Nephron (organoid): ENCODE measurements at regions not wholly inside any gene's neighbourhood (a gene's known extent, or its start where the extent isn't known, plus 50 kb on each side); places are given as distances from the start of the nearest gene placed in this dataset.

Source experiments
- H3K27ac Mint-ChIP-seq, 3 experiments: 2 replicates each; pipeline ENCODE4 v1.8.0; 2020; ENCODE audit warnings: mixed read lengths in 3 of 3, mild to moderate bottlenecking in 2 of 3, moderate library complexity in 1 of 3
- H3K27me3 Mint-ChIP-seq: 2 replicates; pipeline ENCODE4 v1.8.0; 2021; ENCODE audit warnings: low read depth, mild to moderate bottlenecking, moderate library complexity, mixed read lengths
- H3K36me3 Mint-ChIP-seq: 2 replicates; pipeline ENCODE4 v1.8.0; 2020; ENCODE audit warnings: low read depth, mixed read lengths
- H3K4me1 Mint-ChIP-seq: 2 replicates; pipeline ENCODE4 v1.8.0; 2020; ENCODE audit warnings: mixed read lengths
- H3K4me3 Mint-ChIP-seq, 3 experiments: 2 replicates each; pipeline ENCODE4 v1.8.0; 2020; ENCODE audit warnings: mild to moderate bottlenecking in 3 of 3, mixed read lengths in 3 of 3, moderate library complexity in 2 of 3
- H3K9me3 Mint-ChIP-seq: 2 replicates; pipeline ENCODE4 v1.8.0; 2020; ENCODE audit warnings: mixed read lengths
- TF ChIP-seq, protein P1 (sequence below), 3 experiments: fragments of 200-600 bp; sonication (generic); IDR thresholded peaks; one replicate each; pipeline ENCODE4 v1.5.0; 2021; ENCODE audit warnings: antibody characterized with exemption in 3 of 3; ENCODE audit not compliant: unreplicated experiment in 3 of 3

DNA sequence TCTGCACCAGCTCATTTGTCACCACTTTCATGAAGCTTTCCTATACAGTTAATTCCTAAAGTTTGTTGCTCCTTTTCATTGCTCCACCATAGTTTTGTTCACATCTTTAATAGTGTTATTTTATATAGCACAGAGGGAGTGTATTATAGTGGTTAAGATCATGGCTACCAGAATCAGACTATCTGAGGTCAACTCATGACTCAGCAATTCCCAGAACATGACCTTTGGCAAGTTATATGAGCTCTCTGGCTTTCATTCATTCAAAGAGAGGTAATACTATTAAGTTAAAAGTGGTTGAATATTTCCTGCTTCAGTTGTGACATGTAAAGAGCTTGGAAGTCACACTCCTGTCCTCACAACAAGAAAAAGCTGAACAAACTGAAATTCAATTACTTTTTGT, 1073.5 kb downstream of the NAALADL2 start:
- no peaks in the 10 kb centered on the region for H3K4me1 Mint-ChIP-seq
- no peak overlapping the region for H3K27ac Mint-ChIP-seq
- no peak overlapping the region for H3K4me3 Mint-ChIP-seq
- TF ChIP-seq, protein P1, sequence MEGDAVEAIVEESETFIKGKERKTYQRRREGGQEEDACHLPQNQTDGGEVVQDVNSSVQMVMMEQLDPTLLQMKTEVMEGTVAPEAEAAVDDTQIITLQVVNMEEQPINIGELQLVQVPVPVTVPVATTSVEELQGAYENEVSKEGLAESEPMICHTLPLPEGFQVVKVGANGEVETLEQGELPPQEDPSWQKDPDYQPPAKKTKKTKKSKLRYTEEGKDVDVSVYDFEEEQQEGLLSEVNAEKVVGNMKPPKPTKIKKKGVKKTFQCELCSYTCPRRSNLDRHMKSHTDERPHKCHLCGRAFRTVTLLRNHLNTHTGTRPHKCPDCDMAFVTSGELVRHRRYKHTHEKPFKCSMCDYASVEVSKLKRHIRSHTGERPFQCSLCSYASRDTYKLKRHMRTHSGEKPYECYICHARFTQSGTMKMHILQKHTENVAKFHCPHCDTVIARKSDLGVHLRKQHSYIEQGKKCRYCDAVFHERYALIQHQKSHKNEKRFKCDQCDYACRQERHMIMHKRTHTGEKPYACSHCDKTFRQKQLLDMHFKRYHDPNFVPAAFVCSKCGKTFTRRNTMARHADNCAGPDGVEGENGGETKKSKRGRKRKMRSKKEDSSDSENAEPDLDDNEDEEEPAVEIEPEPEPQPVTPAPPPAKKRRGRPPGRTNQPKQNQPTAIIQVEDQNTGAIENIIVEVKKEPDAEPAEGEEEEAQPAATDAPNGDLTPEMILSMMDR (IDR thresholded peaks at IDR 0.05; ENCODE audit: unreplicated experiment in 3 of 3) = no peak
- no peaks in the 10 kb centered on the region for H3K36me3 Mint-ChIP-seq
- H3K9me3 Mint-ChIP-seq = peaks cover 26% of the 10 kb centered on the region
- H3K27me3 Mint-ChIP-seq = no peaks in the 10 kb centered on the region

DNA sequence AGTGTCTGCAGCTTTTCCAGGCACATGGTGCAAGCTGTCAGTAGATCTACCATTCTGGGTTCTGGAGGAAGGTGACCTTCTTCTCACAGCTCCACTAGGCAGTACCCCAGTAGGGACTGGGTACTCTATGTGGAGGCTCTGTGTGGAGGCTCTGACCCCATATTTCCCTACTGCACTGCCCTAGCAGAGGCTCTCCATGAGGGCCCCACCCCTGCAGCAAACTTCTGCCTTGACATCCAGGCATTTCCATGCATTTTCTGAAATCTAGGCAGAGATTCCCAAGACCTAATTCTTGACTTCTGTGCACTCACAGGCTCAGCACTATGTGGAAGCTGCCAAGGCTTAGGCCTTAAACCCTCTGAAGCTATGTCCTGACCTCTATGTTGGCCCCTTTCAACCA, 1060.0 kb downstream of the NAALADL2 start:
- TF ChIP-seq, protein P1 (IDR thresholded peaks at IDR 0.05; ENCODE audit: unreplicated experiment in 3 of 3) = no peak
- Mint-ChIP-seq H3K27me3 (no peaks in the 10 kb centered on the region), H3K4me3 (no peak overlapping the region), H3K27ac (no peak overlapping the region), H3K9me3 (peaks cover 20% of the 10 kb centered on the region), H3K36me3 (no peaks in the 10 kb centered on the region), H3K4me1 (no peaks in the 10 kb centered on the region)

DNA sequence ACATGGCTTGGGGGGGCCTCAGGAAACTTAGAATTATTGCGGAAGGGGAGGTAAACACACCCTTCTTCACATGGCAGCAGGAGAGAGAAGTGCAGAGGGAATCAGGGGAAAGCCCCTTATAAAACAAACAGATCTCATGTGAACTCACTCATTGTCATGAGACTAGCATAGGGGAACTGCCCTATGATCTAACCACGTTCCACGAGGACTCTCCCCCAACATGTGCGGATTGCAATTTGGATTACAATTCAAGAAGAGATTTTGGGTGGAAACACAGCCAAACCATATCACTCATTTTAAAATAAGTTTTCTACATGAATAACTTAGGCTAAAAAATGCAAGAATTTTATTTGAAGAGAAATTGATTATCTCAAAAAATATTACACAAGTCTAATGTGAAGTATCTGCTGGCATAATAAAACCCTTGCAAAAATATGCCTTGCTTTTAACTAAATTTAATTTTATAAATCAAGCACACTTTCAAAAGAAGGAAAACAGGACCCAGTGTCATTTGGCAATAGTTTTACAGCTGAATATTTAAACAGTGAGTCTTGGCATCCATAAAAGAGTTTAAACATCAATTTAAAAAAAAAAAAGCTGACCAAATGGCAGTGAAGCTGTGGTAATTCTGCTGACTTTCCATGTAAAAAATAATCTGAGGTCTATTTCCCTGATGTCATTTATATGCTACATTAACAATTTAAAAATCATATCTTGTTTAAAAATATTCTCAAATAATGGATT, 1057.2 kb downstream of the NAALADL2 start:
- Mint-ChIP-seq H3K4me3 (no peak overlapping the region), H3K27ac (no peak overlapping the region), H3K27me3 (no peaks in the 10 kb centered on the region), H3K36me3 (no peaks in the 10 kb centered on the region), H3K4me1 (no peaks in the 10 kb centered on the region), H3K9me3 (peaks cover 20% of the 10 kb centered on the region)
- TF ChIP-seq, protein P1 (IDR thresholded peaks at IDR 0.05; ENCODE audit: unreplicated experiment in 3 of 3) = no peak

DNA sequence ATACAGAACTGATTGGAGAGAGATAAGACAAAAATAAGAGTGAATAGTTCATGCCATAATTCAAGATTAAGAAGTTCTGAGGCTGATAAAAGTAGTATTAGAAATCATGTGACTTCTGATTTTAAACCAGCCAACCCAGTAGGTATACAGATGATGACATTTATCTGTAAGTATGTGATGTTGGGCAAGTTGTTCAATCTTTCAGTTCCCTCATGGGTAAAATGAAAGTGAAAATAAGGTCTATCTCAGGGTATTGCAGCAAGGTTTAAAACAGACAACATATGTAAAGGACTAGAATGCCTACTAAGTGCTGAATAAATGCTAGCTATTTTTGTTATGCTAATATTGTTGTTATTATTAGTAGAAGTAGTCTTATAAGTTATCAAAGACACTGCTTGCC, 1055.7 kb downstream of the NAALADL2 start:
- no peaks in the 10 kb centered on the region for H3K4me1 Mint-ChIP-seq
- H3K9me3 Mint-ChIP-seq = peaks cover 16% of the 10 kb centered on the region
- H3K27me3 Mint-ChIP-seq = no peaks in the 10 kb centered on the region
- H3K36me3 Mint-ChIP-seq = no peaks in the 10 kb centered on the region
- H3K4me3 Mint-ChIP-seq = no peak overlapping the region
- no peak overlapping the region for H3K27ac Mint-ChIP-seq
- TF ChIP-seq, protein P1 (IDR thresholded peaks at IDR 0.05; ENCODE audit: unreplicated experiment in 3 of 3) = no peak

DNA sequence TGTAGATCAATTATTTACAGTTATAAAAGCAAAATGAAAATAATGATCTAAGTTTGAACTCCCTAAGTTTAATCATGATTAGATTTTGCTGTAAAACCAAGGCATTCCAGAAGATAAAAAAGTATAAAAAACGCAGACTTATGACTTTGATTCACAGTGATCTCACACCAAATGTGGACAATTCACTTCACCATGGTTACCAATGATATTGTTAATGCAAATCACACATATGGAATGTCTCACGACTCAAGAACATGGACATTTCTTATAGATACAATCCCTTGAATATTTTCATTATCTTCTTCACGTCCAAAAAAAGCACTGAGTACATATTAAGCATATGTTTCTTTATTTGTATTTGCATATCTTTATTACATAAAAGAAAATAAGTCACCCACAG, 1054.2 kb downstream of the NAALADL2 start:
- Mint-ChIP-seq H3K4me3 (no peak overlapping the region), H3K27me3 (no peaks in the 10 kb centered on the region), H3K9me3 (peaks cover 6% of the 10 kb centered on the region), H3K36me3 (no peaks in the 10 kb centered on the region), H3K27ac (no peak overlapping the region), H3K4me1 (no peaks in the 10 kb centered on the region)
- TF ChIP-seq, protein P1 (IDR thresholded peaks at IDR 0.05; ENCODE audit: unreplicated experiment in 3 of 3) = no peak

DNA sequence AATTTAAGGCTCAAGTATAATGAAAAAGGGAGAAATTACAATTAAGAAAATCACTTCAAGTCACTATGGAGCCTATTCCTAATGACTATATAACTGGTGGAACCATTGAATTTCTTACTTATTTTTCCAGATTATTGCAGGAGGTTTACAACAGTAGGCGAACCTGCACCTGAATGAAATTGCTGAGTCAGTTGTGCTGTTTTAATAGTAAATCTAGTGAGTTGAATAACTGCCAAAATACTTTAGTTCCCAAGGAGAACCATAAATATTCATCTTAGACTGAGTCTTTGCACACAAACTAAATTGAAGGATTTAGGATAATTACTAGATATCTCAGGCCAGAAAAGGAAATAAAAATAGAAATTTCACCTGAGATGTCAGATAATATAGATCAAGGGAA, 1052.8 kb downstream of the NAALADL2 start:
- Mint-ChIP-seq H3K27me3 (no peaks in the 10 kb centered on the region), H3K9me3 (peaks cover 12% of the 10 kb centered on the region), H3K36me3 (peaks cover 3% of the 10 kb centered on the region), H3K27ac (peak overlapping the region; percentile 19 to 34 (median 28)), H3K4me1 (no peaks in the 10 kb centered on the region), H3K4me3 (no peak overlapping the region)
- TF ChIP-seq, protein P1 (IDR thresholded peaks at IDR 0.05; ENCODE audit: unreplicated experiment in 3 of 3) = no peak
